Mesothelial cell of epicardium (in vitro differentiated cells): ENCODE measurements at regions not wholly inside any gene's neighbourhood (a gene's known extent, or its start where the extent isn't known, plus 50 kb on each side); places are given as distances from the start of the nearest gene placed in this dataset.

ENCODE experiments used
- DNase-seq, 2 experiments: peaks; one replicate each; pipeline ENCODE4 v3.0.0; 2021; ENCODE audit warnings: low spot score in 2 of 2; ENCODE audit not compliant: unreplicated experiment in 2 of 2
- H3K27ac Mint-ChIP-seq: 2 replicates; pipeline ENCODE4 v1.8.0; 2021; ENCODE audit warnings: mixed read lengths
- H3K27me3 Mint-ChIP-seq: 2 replicates; pipeline ENCODE4 v1.8.0; 2021; ENCODE audit warnings: low read depth, mixed read lengths
- H3K36me3 Mint-ChIP-seq: 2 replicates; pipeline ENCODE4 v1.8.0; 2021; ENCODE audit warnings: mixed read lengths
- H3K4me1 Mint-ChIP-seq: 2 replicates; pipeline ENCODE4 v1.8.0; 2021; ENCODE audit warnings: mixed read lengths
- H3K4me3 Mint-ChIP-seq: 2 replicates; pipeline ENCODE4 v1.8.0; 2021; ENCODE audit warnings: mild to moderate bottlenecking, moderate library complexity, mixed read lengths
- H3K9me3 Mint-ChIP-seq: 2 replicates; pipeline ENCODE4 v1.8.0; 2021; ENCODE audit warnings: mixed read lengths
- TF ChIP-seq, protein P1 (sequence below): fragments of 200-600 bp; sonication (generic); IDR thresholded peaks from one replicate; pipeline ENCODE4 v1.5.0; 2021; ENCODE audit warnings: antibody characterized with exemption; ENCODE audit not compliant: unreplicated experiment

DNA sequence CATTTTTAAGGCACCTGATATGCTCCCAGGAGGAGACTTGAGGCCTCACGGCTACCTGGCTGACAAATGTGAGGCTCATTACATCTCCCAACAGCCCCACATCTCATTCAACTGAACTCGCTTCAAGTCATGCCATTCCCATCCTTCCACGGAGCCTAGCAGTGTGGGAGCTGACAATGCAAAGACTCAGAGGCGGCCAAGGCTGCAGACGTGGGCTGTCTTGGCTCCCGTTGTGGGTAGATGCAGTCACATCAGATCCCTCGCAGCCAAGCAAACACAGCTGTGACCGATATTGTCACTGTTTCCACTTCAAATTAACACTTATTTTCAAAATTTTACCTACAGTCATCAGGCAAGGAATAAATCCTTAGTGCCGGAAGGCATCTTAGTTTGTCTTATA, 64.0 kb upstream of the TRIB2 start:
- H3K4me3 Mint-ChIP-seq, result no peak overlapping the region

DNA sequence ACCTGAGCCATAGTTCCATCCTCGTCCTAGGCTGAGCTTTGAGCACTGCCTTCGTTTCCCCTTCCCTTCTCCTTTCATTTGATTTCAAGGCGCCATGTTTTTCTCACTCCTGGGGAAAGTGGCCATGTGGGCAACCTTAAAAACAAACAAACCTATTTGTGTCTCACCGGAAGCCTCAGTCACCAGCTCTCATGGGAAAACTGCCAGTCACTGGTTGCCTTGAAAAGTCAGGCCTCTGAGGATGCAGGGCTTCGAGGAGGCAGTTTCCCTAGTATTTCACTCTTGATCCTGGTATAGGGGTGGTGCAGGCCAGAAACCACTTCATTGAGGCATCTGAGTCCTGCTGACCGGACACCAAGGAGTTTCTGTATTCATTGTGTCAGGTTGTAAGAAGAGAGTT, 59.2 kb upstream of the TRIB2 start:
- peaks cover 1% of the 10 kb centered on the region for H3K4me1 Mint-ChIP-seq

More for the DNA sequence above, 64.0 kb upstream of the TRIB2 start:
- peaks cover 6% of the 10 kb centered on the region for H3K27me3 Mint-ChIP-seq
- H3K9me3 Mint-ChIP-seq, result no peaks in the 10 kb centered on the region
- no peaks in the 10 kb centered on the region for H3K36me3 Mint-ChIP-seq
- TF ChIP-seq, protein P1, sequence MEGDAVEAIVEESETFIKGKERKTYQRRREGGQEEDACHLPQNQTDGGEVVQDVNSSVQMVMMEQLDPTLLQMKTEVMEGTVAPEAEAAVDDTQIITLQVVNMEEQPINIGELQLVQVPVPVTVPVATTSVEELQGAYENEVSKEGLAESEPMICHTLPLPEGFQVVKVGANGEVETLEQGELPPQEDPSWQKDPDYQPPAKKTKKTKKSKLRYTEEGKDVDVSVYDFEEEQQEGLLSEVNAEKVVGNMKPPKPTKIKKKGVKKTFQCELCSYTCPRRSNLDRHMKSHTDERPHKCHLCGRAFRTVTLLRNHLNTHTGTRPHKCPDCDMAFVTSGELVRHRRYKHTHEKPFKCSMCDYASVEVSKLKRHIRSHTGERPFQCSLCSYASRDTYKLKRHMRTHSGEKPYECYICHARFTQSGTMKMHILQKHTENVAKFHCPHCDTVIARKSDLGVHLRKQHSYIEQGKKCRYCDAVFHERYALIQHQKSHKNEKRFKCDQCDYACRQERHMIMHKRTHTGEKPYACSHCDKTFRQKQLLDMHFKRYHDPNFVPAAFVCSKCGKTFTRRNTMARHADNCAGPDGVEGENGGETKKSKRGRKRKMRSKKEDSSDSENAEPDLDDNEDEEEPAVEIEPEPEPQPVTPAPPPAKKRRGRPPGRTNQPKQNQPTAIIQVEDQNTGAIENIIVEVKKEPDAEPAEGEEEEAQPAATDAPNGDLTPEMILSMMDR, result no peak
- H3K27ac Mint-ChIP-seq, result no peak overlapping the region
- peaks cover 1% of the 10 kb centered on the region for H3K4me1 Mint-ChIP-seq
- DNase-seq, result no peak

DNA sequence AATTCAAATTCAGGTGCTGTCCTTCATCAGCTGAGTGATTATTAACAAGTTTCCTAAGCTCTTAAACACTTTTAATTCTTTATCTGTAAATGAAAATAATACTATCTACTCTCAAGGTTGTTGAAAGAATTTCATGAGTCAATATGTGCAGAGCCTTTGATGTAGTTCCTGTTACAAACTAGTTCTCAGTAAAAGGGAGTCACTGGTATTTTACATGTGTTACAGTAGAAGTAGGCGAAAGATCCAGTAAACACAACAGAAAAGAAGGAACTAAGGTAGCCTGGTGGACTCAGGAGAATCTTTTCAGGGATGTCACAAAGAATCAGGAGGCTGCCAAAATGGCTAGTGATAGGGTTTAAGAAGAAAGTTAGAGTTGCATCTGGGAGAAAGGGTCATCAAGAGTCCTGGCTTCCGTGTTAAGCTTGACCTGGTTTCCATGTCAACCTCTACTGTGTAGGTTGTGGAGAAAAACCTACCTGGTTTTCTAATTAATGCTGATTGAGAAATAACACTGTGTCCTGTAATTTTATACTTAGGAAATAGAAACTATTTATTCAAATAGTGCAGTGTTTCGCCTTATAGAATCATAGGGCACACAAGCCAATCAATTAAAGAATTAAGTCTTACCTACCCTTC, 58.3 kb upstream of the TRIB2 start:
- Mint-ChIP-seq H3K4me1 (peaks cover 1% of the 10 kb centered on the region), H3K9me3 (peaks cover 4% of the 10 kb centered on the region), H3K36me3 (no peaks in the 10 kb centered on the region), H3K4me3 (no peak overlapping the region), H3K27me3 (no peaks in the 10 kb centered on the region), H3K27ac (no peak overlapping the region)
- TF ChIP-seq, protein P1, result no peak
- DNase-seq, result no peak

More for the DNA sequence above, 59.2 kb upstream of the TRIB2 start:
- Mint-ChIP-seq H3K27ac (no peak overlapping the region), H3K9me3 (peaks cover 4% of the 10 kb centered on the region), H3K27me3 (no peaks in the 10 kb centered on the region), H3K4me3 (no peak overlapping the region), H3K36me3 (no peaks in the 10 kb centered on the region)
- TF ChIP-seq, protein P1, result no peak
- no peak for DNase-seq

DNA sequence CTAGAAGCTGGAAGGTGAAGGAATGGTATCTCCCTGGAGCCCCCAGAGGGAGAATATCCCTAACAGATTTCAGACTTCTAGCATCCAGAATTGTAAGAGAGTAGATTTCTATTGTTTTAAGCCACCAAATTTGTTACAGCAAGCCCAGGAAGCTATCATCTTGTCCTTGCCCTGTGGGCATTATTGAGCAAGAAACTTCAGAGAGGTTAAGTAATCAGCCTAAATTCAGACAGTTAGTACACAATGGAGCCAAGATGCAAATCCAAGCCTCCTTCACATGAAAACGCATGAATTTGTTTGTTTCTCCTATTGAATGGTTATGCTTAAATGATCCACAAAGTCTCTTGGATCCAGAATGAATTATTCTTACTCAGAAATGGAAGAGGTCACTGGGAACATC, 55.2 kb upstream of the TRIB2 start:
- Mint-ChIP-seq H3K9me3 (peaks cover 18% of the 10 kb centered on the region), H3K27me3 (no peaks in the 10 kb centered on the region), H3K36me3 (no peaks in the 10 kb centered on the region), H3K4me1 (peaks cover 1% of the 10 kb centered on the region), H3K4me3 (no peak overlapping the region), H3K27ac (no peak overlapping the region)
- DNase-seq, result no peak
- TF ChIP-seq, protein P1, result no peak

DNA sequence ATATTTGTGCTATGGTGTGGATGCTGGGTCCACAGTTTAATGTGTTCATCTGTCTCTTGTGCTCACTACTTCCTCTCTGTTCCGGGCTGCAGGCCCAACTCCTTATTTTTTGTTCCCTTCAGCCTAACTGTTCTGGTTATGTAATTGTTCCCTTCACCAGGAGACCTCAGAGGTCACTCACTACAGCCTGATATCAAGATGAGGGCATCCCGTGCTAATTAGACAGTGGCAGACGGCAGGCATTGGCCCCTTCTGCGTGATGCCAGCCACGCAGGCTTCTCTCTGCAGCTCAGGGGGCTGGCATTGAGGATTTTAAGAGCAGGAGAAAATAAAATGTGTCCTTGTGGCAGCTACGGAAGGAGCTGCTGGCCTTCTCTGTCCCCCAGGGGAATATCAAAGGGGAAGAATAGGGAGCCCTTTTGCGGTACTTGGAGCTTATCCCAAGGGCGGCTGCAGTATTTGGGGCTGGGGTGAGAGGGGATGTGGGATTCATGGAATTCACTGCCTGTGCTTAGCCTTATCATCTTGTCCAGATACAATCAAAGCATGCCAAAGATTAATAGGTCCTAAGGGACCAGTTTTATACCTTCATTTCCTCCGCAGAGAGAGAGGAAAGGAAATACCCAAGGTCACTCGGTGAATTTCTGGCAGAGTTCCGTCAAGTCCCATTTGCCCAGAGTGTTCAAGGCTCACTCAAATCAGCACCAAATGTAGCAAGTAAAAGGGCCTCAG, 53.3 kb upstream of the TRIB2 start:
- DNase-seq, result no peak
- peaks cover 19% of the 10 kb centered on the region for H3K9me3 Mint-ChIP-seq
- no peaks in the 10 kb centered on the region for H3K4me1 Mint-ChIP-seq
- H3K36me3 Mint-ChIP-seq, result no peaks in the 10 kb centered on the region
- H3K27ac Mint-ChIP-seq, result no peak overlapping the region
- TF ChIP-seq, protein P1, result no peak
- no peaks in the 10 kb centered on the region for H3K27me3 Mint-ChIP-seq
- H3K4me3 Mint-ChIP-seq, result no peak overlapping the region
